HG02970 (cell line): ENCODE measurements at regions not wholly inside any gene's neighbourhood (a gene's known extent, or its start where the extent isn't known, plus 50 kb on each side); places are given as distances from the start of the nearest gene placed in this dataset.

Experiments used
- ATAC-seq: cut with Tn5 transposase; IDR thresholded peaks from one replicate; pipeline ENCODE4 v1.9.1; 2021; ENCODE audit warnings: mild to moderate bottlenecking, moderate library complexity, moderate number of reproducible peaks; ENCODE audit not compliant: unreplicated experiment, low FRiP score

DNA sequence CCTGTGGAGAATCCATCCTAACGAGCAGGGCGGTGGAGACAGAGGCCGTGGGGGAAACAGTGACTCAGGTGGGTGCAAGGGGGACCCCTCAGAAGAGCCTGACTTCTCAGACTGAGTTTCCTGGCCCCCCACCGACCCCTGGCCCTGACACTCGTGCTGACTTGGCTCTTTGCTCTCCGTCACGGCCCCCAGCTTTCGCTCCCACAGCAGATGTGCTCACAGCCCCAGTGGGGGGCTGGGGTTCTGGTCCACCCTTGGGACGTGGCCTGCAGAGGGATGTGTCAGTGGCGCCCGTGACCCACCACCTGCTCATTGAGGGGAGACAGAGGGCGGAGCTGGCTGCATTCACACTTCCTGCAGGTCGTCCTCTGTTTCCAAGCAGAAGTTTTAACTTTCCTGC, 62.9 kb upstream of the IRX4 start:
- ATAC-seq: no peak

- no peak for ATAC-seq
Observed at GRCh38 chr5:1944408-1944807, 61.7 kb upstream of the IRX4 start.

GRCh38 chr5:1943481-1943880, 60.8 kb upstream of the IRX4 start:
- no peak for ATAC-seq

- ATAC-seq: no peak
Observed at GRCh38 chr5:1942630-1943029, 59.9 kb upstream of the IRX4 start.

DNA sequence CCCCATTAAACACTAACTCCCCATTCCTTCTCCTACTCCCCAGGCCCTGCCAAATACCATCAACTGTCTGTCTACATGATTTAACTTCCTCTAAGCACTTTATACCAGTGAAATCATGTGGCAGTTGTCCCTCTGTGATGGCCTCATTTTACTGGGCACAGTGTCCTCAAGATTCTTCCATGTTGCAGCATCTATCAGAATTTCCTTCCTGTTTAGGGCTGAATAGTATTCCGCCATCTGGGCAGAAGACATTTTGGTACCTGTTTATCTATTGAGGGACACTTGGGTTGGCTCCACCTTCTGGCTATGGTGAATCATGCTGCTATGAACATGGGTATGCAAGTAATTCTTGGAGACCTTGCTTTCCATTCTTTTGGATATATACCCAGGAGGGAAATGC, 59.4 kb upstream of the IRX4 start:
- ATAC-seq: no peak

DNA sequence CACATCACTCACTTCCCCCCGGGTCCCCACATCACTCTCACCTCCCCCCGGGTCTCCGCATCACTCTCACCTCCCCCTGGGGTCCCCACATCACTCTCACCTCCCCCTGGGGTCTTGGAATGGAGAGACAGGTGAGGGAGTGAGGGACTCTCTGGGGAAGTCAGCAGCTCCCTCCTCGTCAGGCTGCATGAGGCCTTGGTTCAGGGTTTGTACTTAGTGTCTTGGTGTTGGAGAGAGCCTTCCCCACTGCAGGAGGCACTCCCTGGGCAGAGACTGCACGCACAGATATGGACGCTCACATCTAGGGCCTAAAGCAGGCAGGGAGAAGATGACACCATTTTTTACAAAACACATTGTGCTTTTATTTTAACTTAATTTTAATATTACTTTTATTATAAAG, 56.5 kb upstream of the IRX4 start:
- ATAC-seq: no peak

- ATAC-seq: no peak
Observed at GRCh38 chr5:1938310-1939000, 55.7 kb upstream of the IRX4 start.

GRCh38 chr5:1937590-1937989, 54.9 kb upstream of the IRX4 start:
- ATAC-seq: no peak

DNA sequence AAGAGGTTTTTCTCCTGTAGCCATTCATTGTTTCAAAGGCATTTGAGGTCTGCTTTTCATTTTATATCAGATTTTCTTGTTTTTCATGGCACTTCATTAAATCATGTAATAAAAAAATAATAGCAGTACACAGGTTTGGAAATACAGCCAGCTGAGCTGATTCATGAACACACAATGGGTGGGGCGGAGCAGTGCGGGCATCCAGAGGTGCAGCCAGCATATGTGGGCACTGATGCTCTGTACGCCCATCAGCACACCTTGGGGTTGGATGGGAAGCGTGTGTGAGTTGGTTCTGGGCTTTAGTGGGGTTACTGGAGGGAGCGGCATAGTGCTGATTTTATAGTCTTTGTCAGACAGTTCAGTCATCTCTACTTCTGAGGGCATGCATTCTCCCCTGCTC, 54.2 kb upstream of the IRX4 start:
- ATAC-seq: no peak

DNA sequence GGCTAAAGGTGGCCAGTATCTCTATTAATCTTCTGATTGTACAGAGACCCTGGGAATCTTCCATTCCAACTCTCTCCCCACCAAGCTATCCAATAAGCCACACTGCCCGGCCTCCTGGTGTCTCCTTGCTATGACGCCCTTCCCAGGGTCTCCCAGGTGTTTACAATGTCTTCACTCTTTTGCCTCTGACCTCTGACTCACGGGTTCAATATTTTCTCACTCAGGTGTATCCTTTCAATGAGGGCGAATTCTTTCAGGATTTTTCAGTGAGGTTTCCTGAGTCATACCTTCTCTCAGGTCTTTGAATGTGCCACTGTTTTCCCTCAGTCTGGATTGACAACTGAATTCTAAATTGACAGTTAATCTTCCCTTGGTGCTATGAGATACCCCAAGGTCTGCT, 53.7 kb upstream of the IRX4 start:
- no peak for ATAC-seq

DNA sequence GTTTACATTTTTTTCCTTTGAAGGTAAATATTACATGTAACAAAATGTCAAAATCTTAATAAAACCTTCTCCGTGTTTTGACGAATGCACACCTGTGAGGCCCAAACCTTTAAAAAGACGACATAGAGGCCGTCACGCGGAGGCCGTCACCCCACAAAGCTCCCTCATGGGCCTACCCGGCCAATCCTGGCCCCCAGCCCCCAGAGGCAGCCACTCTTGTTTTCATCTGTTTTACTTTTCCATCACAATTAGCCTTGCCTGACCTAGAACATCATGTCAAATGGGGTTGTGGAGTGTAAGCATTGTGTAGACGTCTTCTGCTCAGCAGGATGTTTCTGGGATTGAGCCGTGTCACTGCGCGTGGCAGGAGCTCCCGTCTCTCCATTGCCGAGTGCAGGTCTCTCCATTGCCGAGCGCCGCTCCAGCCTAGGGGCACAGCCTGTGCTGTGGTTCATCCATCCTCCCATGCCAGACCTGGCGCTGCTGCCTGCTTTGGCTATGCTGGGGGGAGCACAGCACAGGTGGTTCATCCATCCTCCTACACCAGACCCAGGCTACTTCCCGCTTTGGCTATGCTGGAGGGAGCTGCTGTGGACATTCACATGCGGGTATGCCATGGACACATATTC, 52.2 kb upstream of the IRX4 start:
- ATAC-seq: no peak

DNA sequence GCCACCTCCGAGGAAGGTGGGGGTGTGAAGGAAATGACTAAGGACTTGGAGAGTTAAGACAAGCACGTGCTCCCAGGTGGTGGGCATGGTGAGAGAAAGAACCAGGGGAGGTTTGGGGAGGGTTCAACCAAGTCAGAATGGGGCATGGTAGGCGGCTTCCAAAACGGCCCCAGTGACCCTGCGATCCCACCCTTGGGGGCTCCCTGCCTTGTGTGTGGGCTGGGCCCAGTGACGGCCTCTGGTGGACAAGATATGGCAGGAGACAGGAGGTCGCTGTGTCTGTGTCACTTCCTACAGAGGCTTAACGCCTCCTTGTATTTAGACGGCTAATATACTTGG, 51.3 kb upstream of the IRX4 start:
- no peak for ATAC-seq

GRCh38 chr5:1933364-1934055, 50.8 kb upstream of the IRX4 start:
- ATAC-seq: no peak
